Heart left ventricle (tissue), 16 donors: ENCODE measurements at regions not wholly inside any gene's neighbourhood (a gene's known extent, or its start where the extent isn't known, plus 50 kb on each side); places are given as distances from the start of the nearest gene placed in this dataset.

Experiments used
- ATAC-seq, 4 donors: fragments of 200-7000 bp; cut with Tn5 transposase; one replicate each; pipeline ENCODE4 v1.9.1; 2020 to 2022; ENCODE audit warnings: moderate library complexity in 4 of 4, mild to moderate bottlenecking in 3 of 4, moderate number of reproducible peaks in 1 of 4
- DNase-seq, 5 donors: peaks; one replicate each; pipeline ENCODE4 v3.0.0-alpha.2; 2020
- H3K27ac ChIP-seq, 12 donors: fragments of 200-600 bp; sonication (generic) in 4 of 12; one replicate each; pipeline versions ENCODE4 v1.5.0 to v1.8.0; 2016 to 2022; ENCODE audit warnings: mild to moderate bottlenecking in 2 of 12
- H3K27me3 ChIP-seq, 9 donors: fragments of 200-600 bp; sonication (generic) in 2 of 9; one replicate each; pipeline versions ENCODE4 v1.5.1 to v1.8.0; 2016 to 2022; ENCODE audit warnings: mild to moderate bottlenecking in 3 of 9
- H3K36me3 ChIP-seq, 9 donors: fragments of 200-600 bp; sonication (generic) in 2 of 9; one replicate each; pipeline versions ENCODE4 v1.5.0 to v1.8.0; 2018 to 2022; ENCODE audit warnings: mild to moderate bottlenecking in 2 of 9
- H3K4me1 ChIP-seq, 12 donors: fragments of 200-600 bp; sonication (generic) in 4 of 12; one replicate each; pipeline versions ENCODE4 v1.5.0 to v1.8.0; 2016 to 2022; ENCODE audit warnings: mild to moderate bottlenecking in 3 of 12
- H3K4me3 ChIP-seq, 12 donors: fragments of 200-600 bp; sonication (generic) in 4 of 12; one replicate each; pipeline versions ENCODE4 v1.5.0 to v1.8.0; 2017 to 2022; ENCODE audit warnings: mild to moderate bottlenecking in 9 of 12, moderate library complexity in 4 of 12
- H3K9me3 ChIP-seq, 12 donors: fragments of 200-600 bp; sonication (generic) in 4 of 12; one replicate each; pipeline versions ENCODE4 v1.5.0 to v1.8.0; 2016 to 2022; ENCODE audit warnings: mild to moderate bottlenecking in 1 of 12
- CTCF ChIP-seq, 12 donors: fragments of 200-600 bp; sonication (generic) in 4 of 12; IDR thresholded peaks; one replicate each; pipeline versions ENCODE4 v1.5.0 to v1.8.0; 2018 to 2022; ENCODE audit warnings: antibody characterized with exemption in 12 of 12, mild to moderate bottlenecking in 5 of 12
- POLR2A ChIP-seq, 2 donors: fragments of 450-650 bp; IDR thresholded peaks; one replicate each; pipeline ENCODE4 v1.6.1; 2017; ENCODE audit warnings: antibody characterized with exemption in 2 of 2, mild to moderate bottlenecking in 2 of 2, moderate library complexity in 2 of 2
- WGBS, 4 donors: extraction: QIAGEN DNeasy Blood & Tissue Kit in 2 of 4; methylation state at CpG; one replicate each; pipeline versions ENCODE4 v1.1.5 to v1.1.7; 2013 to 2018; 5-methylcytosine and 5-hydroxymethylcytosine counted together
- intact Hi-C, 10 donors: fragments of 100-400 bp; cut with DNase I; formaldehyde crosslinking; loops; one replicate each; pipeline versions ENCODE4 v1.11.1 to v1.14.2; 2022
- donor health status: ischemic (EF 13 %, LVEDD 7.1; RV severe dilation, severe dysfunction).
- donor health status: healthy with polysubstance abuse.
- donor health status: DM: no; HTN: yes; CAD: no.
- donor health status: DM: no; HTN: no; CAD: no.
- donor health status: ischemic (EF 25% LVEDD 6.9; RV normal size, moderate dysfunction).
- donor health status: ischemic (EF 25% LVEDD 5.7; RV mildly dilated, moderate dysfunction).
- donor health status: healthy.
- donor health status: DM: yes; HTN: yes; CAD: no.
- donor health status: ischemic (EF 35%, LVEDD 5.7; RV mildly dilated, moderate dysfunction).
- donor health status: nonischemic (EF 11% LVEDD 7.7; RV severe dilation, severe dysfunction).
- donor health status: DM: yes; HTN: yes; CAD: no.
- donor health status: PGD.
- donor health status: ischemic (EF 29% LVEDD 5.4; RV normal size, mild dysfunction).
- donor health status: nonischemic (EF 23%, LVEDD 6.1; RV moderate dilation, normal function).

- Histone ChIP-seq H3K4me1 (peaks cover 0 to 27% (median 0%) of the 10 kb centered on the region in 12 donors), H3K27me3 (no peaks in the 10 kb centered on the region), H3K27ac (no peak overlapping the region), H3K4me3 (no peak overlapping the region), H3K36me3 (no peaks in the 10 kb centered on the region), H3K9me3 (peaks cover 0 to 16% (median 0%) of the 10 kb centered on the region in 12 donors)
- no peak for DNase-seq
- ATAC-seq: no peak
- WGBS, 4 donors: 86 to 100% (median 91%) methylated on average over 1 of the region's 1 CpG
- intact Hi-C loops: no loop called here
- TF ChIP-seq POLR2A (IDR thresholded peaks at IDR 0.05): no peak
- no peak for TF ChIP-seq CTCF (IDR thresholded peaks at IDR 0.05)
Observed at GRCh38 chr11:95568281-95568680, 221.3 kb downstream of the FAM76B start.

DNA sequence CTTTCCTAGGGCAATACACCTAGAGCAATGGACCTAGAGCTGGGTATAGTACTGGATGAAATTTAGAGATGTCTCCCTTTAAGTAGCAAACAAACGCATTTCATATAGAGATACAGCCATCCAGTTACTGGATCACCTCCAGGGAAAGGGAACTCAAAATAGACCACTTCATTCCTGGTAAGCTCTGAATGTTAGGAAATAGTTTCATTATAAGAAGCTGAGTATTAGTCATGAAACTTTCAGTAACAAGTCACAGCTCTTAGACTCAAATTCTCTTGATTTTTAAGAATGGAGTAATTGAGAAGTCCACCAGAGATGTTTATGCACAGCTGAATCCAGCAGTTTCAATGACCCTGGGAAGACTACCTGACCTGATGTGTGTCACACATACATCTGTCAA is 221.9 kb downstream of the FAM76B start:
- ATAC-seq: no peak
- TF ChIP-seq CTCF (IDR thresholded peaks at IDR 0.05) (no peak), POLR2A (IDR thresholded peaks at IDR 0.05) (no peak)
- no peak overlapping the region for H3K27ac ChIP-seq

DNA sequence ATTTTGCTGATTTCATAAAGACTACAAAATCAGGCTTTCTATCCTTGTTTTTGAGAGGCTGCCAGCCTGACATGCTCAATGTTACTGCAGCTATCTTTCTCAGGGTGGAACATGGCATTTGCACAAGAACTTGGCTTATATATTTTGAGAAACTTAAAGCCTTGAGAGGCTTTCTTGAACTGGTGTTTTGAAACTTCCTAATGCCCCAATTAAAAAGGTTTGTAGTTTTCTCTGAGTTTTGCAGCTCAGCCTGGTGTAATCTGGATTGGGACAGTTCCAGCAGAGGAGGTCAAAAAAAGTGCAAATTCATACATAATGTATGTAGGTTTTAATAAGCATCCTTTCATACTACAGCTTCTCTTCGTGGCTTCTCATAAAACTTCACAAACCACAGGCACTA is 223.4 kb downstream of the FAM76B start:
- no peaks in the 10 kb centered on the region for H3K36me3 ChIP-seq
- ATAC-seq (no peak), DNase-seq (no peak)
- 41 to 63% (median 51%) methylated on average over 1 of the region's 1 CpG for WGBS, 4 donors
- peaks cover 0 to 16% (median 0%) of the 10 kb centered on the region in 12 donors for H3K9me3 ChIP-seq
- H3K4me3 ChIP-seq: no peak overlapping the region
- peaks cover 0 to 27% (median 0%) of the 10 kb centered on the region in 12 donors for H3K4me1 ChIP-seq
- no peak overlapping the region for H3K27ac ChIP-seq
- H3K27me3 ChIP-seq: no peaks in the 10 kb centered on the region
- no peak for TF ChIP-seq POLR2A (IDR thresholded peaks at IDR 0.05)
- TF ChIP-seq CTCF (IDR thresholded peaks at IDR 0.05): no peak
- intact Hi-C loops: no loop called here

More for the DNA sequence above, 221.9 kb downstream of the FAM76B start:
- Histone ChIP-seq H3K36me3 (no peaks in the 10 kb centered on the region), H3K4me3 (no peak overlapping the region), H3K27me3 (no peaks in the 10 kb centered on the region), H3K9me3 (peaks cover 0 to 16% (median 0%) of the 10 kb centered on the region in 12 donors), H3K4me1 (peaks cover 0 to 27% (median 0%) of the 10 kb centered on the region in 12 donors)
- intact Hi-C loops: no loop called here
- no peak for DNase-seq
- 55 to 63% (median 56%) methylated on average over 1 of the region's 1 CpG for WGBS, 4 donors

GRCh38 chr11:95565724-95566141 is 223.8 kb downstream of the FAM76B start:
- no peak overlapping the region for H3K4me3 ChIP-seq
- peaks cover 0 to 27% (median 0%) of the 10 kb centered on the region in 12 donors for H3K4me1 ChIP-seq
- no peak for TF ChIP-seq POLR2A (IDR thresholded peaks at IDR 0.05)
- no peak for TF ChIP-seq CTCF (IDR thresholded peaks at IDR 0.05)
- no peak for DNase-seq
- H3K36me3 ChIP-seq: no peaks in the 10 kb centered on the region
- intact Hi-C loops: no loop called here
- peaks cover 0 to 16% (median 0%) of the 10 kb centered on the region in 12 donors for H3K9me3 ChIP-seq
- no peak overlapping the region for H3K27ac ChIP-seq
- WGBS, 4 donors: 70 to 76% (median 74%) methylated on average over 1 of the region's 1 CpG
- ATAC-seq: no peak
- H3K27me3 ChIP-seq: no peaks in the 10 kb centered on the region
